Prostate gland (tissue), 2 donors: ENCODE measurements at regions not wholly inside any gene's neighbourhood (a gene's known extent, or its start where the extent isn't known, plus 50 kb on each side); places are given as distances from the start of the nearest gene placed in this dataset.
A peak's percentile ranks its signal among the peaks of the same experiment; 100 is the strongest.

Experiments used
- DNase-seq: peaks from one replicate; pipeline ENCODE4 v3.0.0-alpha.2; 2019; ENCODE audit warnings: low spot score
- H3K27ac ChIP-seq, 2 donors: fragments of 200-600 bp; sonication (generic); 2 replicates each; pipeline ENCODE4 v1.5.1; 2017 to 2019
- H3K27me3 ChIP-seq: fragments of 200-600 bp; sonication (generic); replicated peaks from 2 replicates; pipeline ENCODE4 v1.5.1; 2019; ENCODE audit not compliant: insufficient read depth
- H3K36me3 ChIP-seq, 2 donors: fragments of 200-600 bp; sonication (generic); 1 replicate in 1 of 2; 2 replicates in 1 of 2; pipeline versions ENCODE4 v1.5.1 to v1.8.1; 2017 to 2019
- H3K4me1 ChIP-seq: fragments of 200-600 bp; sonication (generic); replicated peaks from 2 replicates; pipeline ENCODE4 v1.5.1; 2019
- H3K4me3 ChIP-seq, 2 donors: fragments of 200-600 bp; sonication (generic); 2 replicates each; pipeline ENCODE4 v1.5.1; 2017 to 2019
- H3K9me3 ChIP-seq: fragments of 200-600 bp; sonication (generic); 2 replicates; pipeline ENCODE4 v1.5.1; 2017
- POLR2A ChIP-seq: fragments of 450-650 bp; IDR thresholded peaks from one replicate; pipeline ENCODE4 v1.6.1; 2016; ENCODE audit warnings: antibody characterized with exemption, mild to moderate bottlenecking
- POLR2AphosphoS5 ChIP-seq: sonication (generic); formaldehyde crosslinking; IDR thresholded peaks from one replicate; pipeline ENCODE4 v1.6.1; 2017; ENCODE audit warnings: antibody characterized with exemption
- WGBS: methylation state at CpG from one replicate; pipeline ENCODE4 v1.1.5; 2018; 5-methylcytosine and 5-hydroxymethylcytosine counted together
- intact Hi-C: fragments of 100-400 bp; cut with DNase I; formaldehyde crosslinking; loops from one replicate; pipeline ENCODE4 v1.14.2; 2022
- TF ChIP-seq, protein P1 (sequence below), 4 experiments: fragments of 200-600 bp in 2 of 4; fragments of 450-650 bp in 2 of 4; sonication (generic) in 2 of 4; IDR thresholded peaks; 1 replicate in 3 of 4; 2 replicates in 1 of 4; pipeline ENCODE4 v1.5.1; 2016 to 2019; ENCODE audit warnings: antibody characterized with exemption in 4 of 4, mild to moderate bottlenecking in 2 of 4, moderate library complexity in 2 of 4

DNA sequence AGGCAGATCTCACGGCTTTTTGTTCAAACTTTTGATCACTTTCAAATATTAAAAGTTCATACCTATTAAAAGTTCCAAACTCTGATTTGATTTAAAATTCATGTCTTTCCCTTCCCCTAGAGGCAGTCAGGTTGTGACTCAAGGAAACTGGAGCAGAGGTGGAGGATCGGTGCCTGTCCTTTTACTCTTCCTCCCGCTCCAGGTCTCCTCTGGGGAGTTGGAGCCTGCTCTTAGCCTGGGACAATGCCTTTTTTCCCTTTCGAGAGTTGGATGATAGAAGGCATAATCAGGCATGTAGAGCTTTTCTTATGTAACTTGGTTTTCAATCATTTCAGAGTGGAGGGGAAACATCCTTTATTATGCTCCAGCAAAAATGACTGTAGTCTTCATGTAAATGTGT lies 1706.1 kb upstream of the CELF4 start:
- H3K4me3 ChIP-seq: no peak overlapping the region
- H3K27me3 ChIP-seq: no peaks in the 10 kb centered on the region
- intact Hi-C loops: no loop called here
- H3K9me3 ChIP-seq: no peaks in the 10 kb centered on the region
- H3K36me3 ChIP-seq: no peaks in the 10 kb centered on the region
- no peaks in the 10 kb centered on the region for H3K4me1 ChIP-seq
- H3K27ac ChIP-seq: no peak overlapping the region
- 88% methylated on average over 4 of the region's 4 CpGs for WGBS
- no peak for TF ChIP-seq POLR2A
- TF ChIP-seq, protein P1, sequence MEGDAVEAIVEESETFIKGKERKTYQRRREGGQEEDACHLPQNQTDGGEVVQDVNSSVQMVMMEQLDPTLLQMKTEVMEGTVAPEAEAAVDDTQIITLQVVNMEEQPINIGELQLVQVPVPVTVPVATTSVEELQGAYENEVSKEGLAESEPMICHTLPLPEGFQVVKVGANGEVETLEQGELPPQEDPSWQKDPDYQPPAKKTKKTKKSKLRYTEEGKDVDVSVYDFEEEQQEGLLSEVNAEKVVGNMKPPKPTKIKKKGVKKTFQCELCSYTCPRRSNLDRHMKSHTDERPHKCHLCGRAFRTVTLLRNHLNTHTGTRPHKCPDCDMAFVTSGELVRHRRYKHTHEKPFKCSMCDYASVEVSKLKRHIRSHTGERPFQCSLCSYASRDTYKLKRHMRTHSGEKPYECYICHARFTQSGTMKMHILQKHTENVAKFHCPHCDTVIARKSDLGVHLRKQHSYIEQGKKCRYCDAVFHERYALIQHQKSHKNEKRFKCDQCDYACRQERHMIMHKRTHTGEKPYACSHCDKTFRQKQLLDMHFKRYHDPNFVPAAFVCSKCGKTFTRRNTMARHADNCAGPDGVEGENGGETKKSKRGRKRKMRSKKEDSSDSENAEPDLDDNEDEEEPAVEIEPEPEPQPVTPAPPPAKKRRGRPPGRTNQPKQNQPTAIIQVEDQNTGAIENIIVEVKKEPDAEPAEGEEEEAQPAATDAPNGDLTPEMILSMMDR (IDR thresholded peaks at IDR 0.05): no peak
- TF ChIP-seq POLR2AphosphoS5: no peak
- DNase-seq: no peak

DNA sequence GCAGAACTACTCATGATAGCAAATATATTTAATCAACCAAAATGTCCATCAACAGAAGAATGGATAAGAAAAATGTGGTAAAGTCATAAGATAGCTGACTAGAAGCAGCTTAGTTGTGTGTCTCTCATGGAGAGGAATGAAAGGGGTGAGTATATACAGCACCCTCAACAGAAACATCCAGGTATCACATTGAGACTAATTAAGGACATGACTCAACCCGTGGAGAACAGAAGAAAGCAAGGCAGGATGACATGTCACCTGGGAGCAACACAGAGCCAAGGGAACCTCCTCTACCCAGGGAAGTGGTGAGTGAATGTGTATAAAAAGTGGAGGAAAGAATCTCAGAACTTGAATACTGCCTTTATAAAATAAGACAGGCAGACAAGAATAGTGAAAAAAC lies 1695.0 kb upstream of the CELF4 start:
- Histone ChIP-seq H3K4me3 (no peak overlapping the region), H3K27ac (no peak overlapping the region), H3K36me3 (no peaks in the 10 kb centered on the region), H3K9me3 (no peaks in the 10 kb centered on the region), H3K27me3 (no peaks in the 10 kb centered on the region), H3K4me1 (no peaks in the 10 kb centered on the region)
- no peak for DNase-seq
- no peak for TF ChIP-seq POLR2A
- TF ChIP-seq POLR2AphosphoS5: no peak
- TF ChIP-seq, protein P1 (IDR thresholded peaks at IDR 0.05): no peak
- intact Hi-C loops: no loop called here
- WGBS: 95% methylated on average over 1 of the region's 1 CpG

GRCh38 chr18:39259736-39260135 lies 1694.1 kb upstream of the CELF4 start:
- Histone ChIP-seq H3K36me3 (no peaks in the 10 kb centered on the region), H3K4me3 (no peak overlapping the region), H3K27ac (no peak overlapping the region), H3K27me3 (no peaks in the 10 kb centered on the region), H3K4me1 (no peaks in the 10 kb centered on the region), H3K9me3 (no peaks in the 10 kb centered on the region)
- intact Hi-C loops: no loop called here
- DNase-seq: no peak
- TF ChIP-seq POLR2AphosphoS5 (peak; percentile 23), POLR2A (no peak)
- 48% methylated on average over 1 of the region's 1 CpG for WGBS

- 98% methylated on average over 1 of the region's 1 CpG for WGBS
- H3K27me3 ChIP-seq: no peaks in the 10 kb centered on the region
- TF ChIP-seq POLR2AphosphoS5: no peak
- no peak for TF ChIP-seq POLR2A
- TF ChIP-seq, protein P1 (IDR thresholded peaks at IDR 0.05): no peak
- H3K4me3 ChIP-seq: no peak overlapping the region
- no peaks in the 10 kb centered on the region for H3K36me3 ChIP-seq
- DNase-seq: no peak
- intact Hi-C loops: no loop called here
- no peaks in the 10 kb centered on the region for H3K4me1 ChIP-seq
- no peaks in the 10 kb centered on the region for H3K9me3 ChIP-seq
- H3K27ac ChIP-seq: no peak overlapping the region
Measured at GRCh38 chr18:39244242-39244641, 1678.6 kb upstream of the CELF4 start.

DNA sequence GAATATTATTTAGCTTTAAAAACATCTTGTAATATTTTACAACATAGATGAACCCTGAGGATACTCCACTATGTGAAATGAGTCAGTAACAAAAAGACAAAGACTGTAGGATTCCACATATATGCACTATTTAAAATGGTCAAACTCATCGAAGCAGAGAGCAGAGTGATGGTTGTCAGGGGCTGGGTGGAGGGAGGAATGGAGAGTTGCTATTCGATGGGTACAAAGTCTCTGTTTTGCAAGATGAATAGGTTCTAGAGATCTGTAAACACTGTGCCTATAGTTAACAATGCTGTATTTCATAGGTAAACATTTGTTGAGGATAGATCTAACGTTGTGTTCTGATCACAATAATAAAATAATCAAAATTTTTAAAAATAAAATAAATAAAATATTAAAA lies 1675.9 kb upstream of the CELF4 start:
- no peak overlapping the region for H3K27ac ChIP-seq
- H3K4me3 ChIP-seq: no peak overlapping the region
- no peaks in the 10 kb centered on the region for H3K4me1 ChIP-seq
- H3K9me3 ChIP-seq: no peaks in the 10 kb centered on the region
- 54% methylated on average over 3 of the region's 3 CpGs for WGBS
- no peak for DNase-seq
- H3K27me3 ChIP-seq: no peaks in the 10 kb centered on the region
- H3K36me3 ChIP-seq: no peaks in the 10 kb centered on the region
- TF ChIP-seq POLR2AphosphoS5 (no peak), POLR2A (no peak)
- TF ChIP-seq, protein P1 (IDR thresholded peaks at IDR 0.05): no peak
- intact Hi-C loops: no loop called here
